ENCODE measurements at regions not wholly inside any gene's neighbourhood (a gene's known extent, or its start where the extent isn't known, plus 50 kb on each side); places are given as distances from the start of the nearest gene placed in this dataset.

GRCh38 chr22:26767351-26768155 lies 110.2 kb downstream of the MIAT start:
- TF ChIP-seq CTCF (IDR thresholded peaks at IDR 0.05; ENCODE audit: insufficient read depth, low read depth, low read length) (no peak), EZH2 (IDR thresholded peaks at IDR 0.05; ENCODE audit: insufficient read depth, low read length) (no peak)

Measured in astrocyte (in vitro differentiated cells and primary cell).